HG02938 (cell line): ENCODE measurements at regions not wholly inside any gene's neighbourhood (a gene's known extent, or its start where the extent isn't known, plus 50 kb on each side); places are given as distances from the start of the nearest gene placed in this dataset.
A peak's percentile ranks its signal among the peaks of the same experiment; 100 is the strongest.
"Not testable (repeated sequence)": the region's sequence is repeated elsewhere in the genome, so short reads cannot be mapped to it uniquely, and the experiment has no call there.

Source experiments
- ATAC-seq: cut with Tn5 transposase; IDR thresholded peaks from one replicate; pipeline ENCODE4 v1.9.1; 2021; ENCODE audit warnings: mild to moderate bottlenecking, moderate library complexity; ENCODE audit not compliant: unreplicated experiment

GRCh38 chr6:103122766-103123601 lies 1729.5 kb downstream of the GRIK2 start:
- peak; percentile 67 for ATAC-seq

- ATAC-seq, result no peak
These were observed 1725.5 kb downstream of the GRIK2 start for GRCh38 chr6:103119056-103119455.

GRCh38 chr6:103114582-103114981 lies 1721.1 kb downstream of the GRIK2 start:
- no peak for ATAC-seq

GRCh38 chr6:103113416-103113815 lies 1719.9 kb downstream of the GRIK2 start:
- no peak for ATAC-seq

- ATAC-seq, result no peak
These were observed 1714.5 kb downstream of the GRIK2 start for GRCh38 chr6:103107985-103108384.

- ATAC-seq, result no peak
These were observed 1712.2 kb downstream of the GRIK2 start for GRCh38 chr6:103105686-103106085.

GRCh38 chr6:103101267-103101666 lies 1707.8 kb downstream of the GRIK2 start:
- no peak for ATAC-seq

GRCh38 chr6:103092414-103092813 lies 1698.9 kb downstream of the GRIK2 start:
- ATAC-seq, result not testable (repeated sequence)

GRCh38 chr6:103085801-103086200 lies 1692.3 kb downstream of the GRIK2 start:
- no peak for ATAC-seq

- ATAC-seq, result no peak
These were observed 1688.5 kb downstream of the GRIK2 start for GRCh38 chr6:103081876-103082630.

GRCh38 chr6:103081126-103081525 lies 1687.6 kb downstream of the GRIK2 start:
- ATAC-seq, result no peak

- no peak for ATAC-seq
These were observed 1687.0 kb downstream of the GRIK2 start for GRCh38 chr6:103080497-103080896.

GRCh38 chr6:103079867-103080266 lies 1686.4 kb downstream of the GRIK2 start:
- peak; percentile 77 for ATAC-seq

GRCh38 chr6:103062136-103062535 lies 1668.6 kb downstream of the GRIK2 start:
- no peak for ATAC-seq

GRCh38 chr6:103047567-103047966 lies 1654.1 kb downstream of the GRIK2 start:
- ATAC-seq, result no peak

GRCh38 chr6:103042336-103042735 lies 1648.8 kb downstream of the GRIK2 start:
- ATAC-seq, result no peak

GRCh38 chr6:103036846-103037245 lies 1643.3 kb downstream of the GRIK2 start:
- ATAC-seq, result no peak

GRCh38 chr6:103027271-103027931 lies 1633.9 kb downstream of the GRIK2 start:
- no peak for ATAC-seq

GRCh38 chr6:103018426-103018825 lies 1624.9 kb downstream of the GRIK2 start:
- no peak for ATAC-seq

- ATAC-seq, result no peak
These were observed 1624.4 kb downstream of the GRIK2 start for GRCh38 chr6:103017878-103018277.

GRCh38 chr6:103011605-103012004 lies 1618.1 kb downstream of the GRIK2 start:
- no peak for ATAC-seq

- no peak for ATAC-seq
These were observed 1608.8 kb downstream of the GRIK2 start for GRCh38 chr6:103002282-103002681.
